HepG2 (cell line): ENCODE measurements at regions not wholly inside any gene's neighbourhood (a gene's known extent, or its start where the extent isn't known, plus 50 kb on each side); places are given as distances from the start of the nearest gene placed in this dataset.
A peak's percentile ranks its signal among the peaks of the same experiment; 100 is the strongest.

Source experiments
- ATAC-seq: fragments of 200-7000 bp; cut with Tn5 transposase; 3 replicates; pipeline ENCODE4 v1.9.1; 2020; ENCODE audit warnings: mild to moderate bottlenecking, moderate library complexity
- BruUV-seq: library from RNA; stranded (reverse); fragments of 400-500 nt; replicated peaks from 2 replicates; lab custom pipeline; 2021; lab: Mats Ljungman, UMichigan
- CTCF ChIA-PET: fragments of 300-600 bp; formaldehyde crosslinking; extraction: SDS; loops from one replicate; lab custom pipeline; 2021; ENCODE audit warnings: low total read pairs, inconsistent platforms, low intra/inter-chr PET ratio; lab: Yijun Ruan, JAX
- POLR2A ChIA-PET: fragments of 350-600 bp; sonication (Branson Sonifier 250); formaldehyde crosslinking; loops from one replicate; lab custom pipeline; 2020; ENCODE audit warnings: antibody characterized with exemption, inconsistent platforms; lab: Yijun Ruan, JAX
- DNase-seq: peaks from one replicate; pipeline ENCODE4 v3.0.0-alpha.2; 2015; ENCODE audit warnings: low spot score
- FAIRE-seq: peaks from 3 replicates; lab custom pipeline; 2011; peaks lifted over from hg19 to GRCh38; lab: Jason Lieb, UNC
- H2AFZ ChIP-seq: one replicate; pipeline ENCODE4 v1.6.1; 2011; ENCODE audit warnings: low read length, inconsistent platforms
- H3K27ac ChIP-seq: fragments of 300-600 bp; 3 replicates; pipeline ENCODE4 v1.8.0; 2011; ENCODE audit warnings: mixed run types, mild to moderate bottlenecking, mixed read lengths, low read length, inconsistent platforms; ENCODE audit not compliant: insufficient read depth; ENCODE audit errors: extremely low read length
- H3K27me3 ChIP-seq, 2 experiments: fragments of 200-600 bp in 1 of 2; 2 replicates in 1 of 2; 3 replicates in 1 of 2; pipeline versions ENCODE4 v1.6.0 to v1.8.0; 2011; ENCODE audit warnings: low read length in 2 of 2, mild to moderate bottlenecking in 2 of 2, moderate library complexity in 2 of 2, inconsistent platforms in 1 of 2; ENCODE audit not compliant: insufficient read depth in 2 of 2, control insufficient read depth in 1 of 2
- H3K36me3 ChIP-seq, 2 experiments: fragments of 200-600 bp in 1 of 2; replicated peaks in 1 of 2; 2 replicates in 1 of 2; 3 replicates in 1 of 2; pipeline versions ENCODE4 v1.5.1 to v1.8.0; 2011; ENCODE audit warnings: low read length in 2 of 2, inconsistent platforms in 1 of 2; ENCODE audit not compliant: insufficient read depth in 2 of 2, control insufficient read depth in 1 of 2
- H3K4me1 ChIP-seq: 2 replicates; pipeline ENCODE4 v1.5.1; 2012; ENCODE audit warnings: low read length, inconsistent platforms; ENCODE audit not compliant: insufficient read depth
- H3K4me2 ChIP-seq: 2 replicates; pipeline ENCODE4 v1.6.0; 2011; ENCODE audit warnings: low read depth, low read length, inconsistent platforms
- H3K4me3 ChIP-seq, 3 experiments: fragments of 200-600 bp in 1 of 3; sonication (generic), shearing (Covaris generic) in 1 of 3; replicated peaks in 1 of 3; 2 replicates each; pipeline ENCODE4 v1.5.1; 2011 to 2016; ENCODE audit warnings: low read length in 3 of 3, inconsistent platforms in 2 of 3, low read depth in 2 of 3, mild to moderate bottlenecking in 2 of 3, control low read depth in 1 of 3, mixed read lengths in 1 of 3; ENCODE audit not compliant: insufficient read depth in 1 of 3
- H3K79me2 ChIP-seq: one replicate; pipeline ENCODE4 v1.6.1; 2011; ENCODE audit warnings: low read length, inconsistent platforms; ENCODE audit not compliant: insufficient read depth
- H3K9ac ChIP-seq: 2 replicates; pipeline ENCODE4 v1.6.0; 2011; ENCODE audit warnings: mild to moderate bottlenecking, low read depth, low read length, inconsistent platforms; ENCODE audit not compliant: insufficient read depth
- H3K9me3 ChIP-seq: 2 replicates; pipeline ENCODE4 v1.5.1; 2012; ENCODE audit warnings: mild to moderate bottlenecking, low read length
- H4K20me1 ChIP-seq: 2 replicates; pipeline ENCODE4 v1.6.0; 2011; ENCODE audit warnings: inconsistent platforms, mild to moderate bottlenecking, low read length, moderate library complexity; ENCODE audit not compliant: insufficient read depth
- ATF7 ChIP-seq, 2 experiments: fragments of 450-650 bp in 1 of 2; sonication (generic) in 1 of 2; formaldehyde crosslinking in 1 of 2; IDR thresholded peaks; 2 replicates each; pipeline versions ENCODE4 v1.4.0 to v1.6.1; 2016 to 2020; ENCODE audit warnings: antibody characterized with exemption in 1 of 2, mild to moderate bottlenecking in 1 of 2, missing genetic modification reagents in 1 of 2
- CBFB ChIP-seq: sonication (generic); formaldehyde crosslinking; IDR thresholded peaks from 2 replicates; pipeline ENCODE4 v1.4.0; 2020; ENCODE audit warnings: missing genetic modification reagents
- GATAD2A ChIP-seq: IDR thresholded peaks from 2 replicates; pipeline ENCODE4 v1.6.1; 2016
- HNRNPK ChIP-seq: fragments of 200-400 bp; formaldehyde crosslinking; IDR thresholded peaks from 2 replicates; pipeline ENCODE4 v1.6.1; 2018; ENCODE audit warnings: low read length, low read depth, moderate library complexity, mild to moderate bottlenecking; ENCODE audit not compliant: poor library complexity, severe bottlenecking
- KLF13 ChIP-seq: sonication (generic); formaldehyde crosslinking; IDR thresholded peaks from 2 replicates; pipeline ENCODE4 v1.4.0; 2020; ENCODE audit warnings: mild to moderate bottlenecking, missing genetic modification reagents
- PRMT3 ChIP-seq: sonication (generic); formaldehyde crosslinking; IDR thresholded peaks from 2 replicates; pipeline ENCODE4 v1.8.1; 2022; ENCODE audit warnings: low read depth, mild to moderate bottlenecking, moderate library complexity, missing genetic modification reagents, borderline replicate concordance
- ZBTB7B ChIP-seq: sonication (generic); formaldehyde crosslinking; IDR thresholded peaks from 2 replicates; pipeline ENCODE4 v1.4.0; 2020; ENCODE audit warnings: missing genetic modification reagents
- ZNF17 ChIP-seq: sonication (generic); formaldehyde crosslinking; IDR thresholded peaks from 2 replicates; pipeline ENCODE4 v1.5.0; 2020; ENCODE audit warnings: mild to moderate bottlenecking, missing genetic modification reagents
- ZNF3 ChIP-seq: IDR thresholded peaks from 2 replicates; pipeline ENCODE4 v1.7.0; 2017; ENCODE audit warnings: inconsistent platforms
- ZNF326 ChIP-seq: sonication (generic); formaldehyde crosslinking; IDR thresholded peaks from 2 replicates; pipeline ENCODE4 v1.4.0; 2020; ENCODE audit warnings: missing genetic modification reagents, borderline replicate concordance
- ZNF781 ChIP-seq: sonication (generic); formaldehyde crosslinking; IDR thresholded peaks from 2 replicates; pipeline ENCODE4 v1.5.1; 2020; ENCODE audit warnings: borderline replicate concordance, mild to moderate bottlenecking, missing genetic modification reagents; ENCODE audit errors: not compliant biosample characterization
- WGBS: methylation state at CpG from one replicate; pipeline ENCODE4 v1.1.6; 2017; ENCODE audit warnings: low lambda C conversion rate; 5-methylcytosine and 5-hydroxymethylcytosine counted together
- in situ Hi-C: cut with HindIII; loops from 2 replicates; pipeline ENCODE4 v1.10.0; 2017; ENCODE audit warnings: low pct_unique_long_range_greater_than_20kb; ENCODE audit not compliant: extremely low pct_ligation_motif_present
- intact Hi-C: fragments of 100-400 bp; cut with micrococcal nuclease; formaldehyde crosslinking; loops from one replicate; pipeline ENCODE4 v1.10.0; 2022; ENCODE audit not compliant: unreplicated experiment
- TF ChIP-seq, protein P1 (sequence below): IDR thresholded peaks from 2 replicates; pipeline ENCODE4 v1.4.0; 2020; ENCODE audit warnings: mild to moderate bottlenecking, missing genetic modification reagents
- TF ChIP-seq, protein P2 (sequence below): sonication (generic); formaldehyde crosslinking; IDR thresholded peaks from 2 replicates; pipeline ENCODE4 v1.9.0; 2021; ENCODE audit warnings: missing genetic modification reagents, mild to moderate bottlenecking, borderline replicate concordance
- TF ChIP-seq, protein P3 (sequence below), 2 experiments: sonication (generic) in 1 of 2; formaldehyde crosslinking in 1 of 2; IDR thresholded peaks; 2 replicates each; pipeline versions ENCODE4 v1.5.1 to v1.6.1; 2011 to 2020; ENCODE audit warnings: borderline replicate concordance in 1 of 2, low read depth in 1 of 2, low read length in 1 of 2, mild to moderate bottlenecking in 1 of 2, missing genetic modification reagents in 1 of 2, moderate library complexity in 1 of 2
- TF ChIP-seq, protein P4 (sequence below): sonication (generic); formaldehyde crosslinking; IDR thresholded peaks from 2 replicates; pipeline ENCODE4 v1.4.0; 2020; ENCODE audit warnings: mild to moderate bottlenecking, missing genetic modification reagents

DNA sequence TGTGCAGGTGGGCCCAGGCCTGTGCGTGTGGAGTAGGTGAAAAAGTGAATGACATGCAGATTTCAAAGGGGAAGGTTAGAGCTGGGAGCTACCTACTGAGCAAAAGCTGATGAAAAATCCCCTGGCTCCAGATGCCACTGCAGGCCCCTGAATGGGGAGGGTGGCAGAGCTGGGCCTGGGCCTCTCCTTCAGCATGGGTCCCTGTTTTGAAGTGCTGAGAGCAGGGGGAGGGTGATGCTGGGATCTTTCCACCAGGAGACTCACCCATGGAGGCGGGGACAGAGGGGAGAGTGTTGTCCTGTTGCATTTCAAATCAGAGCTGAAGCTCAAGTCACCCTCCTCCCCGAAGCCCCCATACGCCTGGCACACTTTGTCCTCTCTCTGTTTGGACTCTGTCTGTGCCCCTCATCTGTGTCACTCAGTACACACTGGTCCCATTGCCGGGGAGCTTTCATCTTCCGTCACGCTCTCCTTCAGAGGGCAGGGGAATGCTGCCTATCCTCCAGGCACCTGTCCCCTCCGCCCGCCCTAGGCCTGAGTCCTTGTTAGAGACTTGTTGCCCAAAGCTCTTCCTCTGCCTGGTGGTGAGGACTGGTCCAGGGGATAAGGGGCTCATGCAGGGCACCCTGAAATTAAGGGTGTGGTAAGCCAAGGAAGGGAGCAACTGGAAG, 206.6 kb downstream of the HAUS1 start:
- TF ChIP-seq HNRNPK (no peak), CBFB (CRISPR knock-in tag) (no peak), ZNF781 (CRISPR knock-in tag) (no peak), PRMT3 (no peak), ZBTB7B (CRISPR knock-in tag) (no peak), GATAD2A (CRISPR knock-in tag) (no peak), ZNF3 (CRISPR knock-in tag) (no peak), ZNF326 (CRISPR knock-in tag) (no peak), ZNF17 (CRISPR knock-in tag) (no peak), ATF7 (IDR thresholded peaks at IDR 0.05) (no peak), ATF7 (CRISPR knock-in tag; IDR thresholded peaks at IDR 0.05) (no peak), KLF13 (CRISPR knock-in tag) (no peak)
- TF ChIP-seq, protein P1, sequence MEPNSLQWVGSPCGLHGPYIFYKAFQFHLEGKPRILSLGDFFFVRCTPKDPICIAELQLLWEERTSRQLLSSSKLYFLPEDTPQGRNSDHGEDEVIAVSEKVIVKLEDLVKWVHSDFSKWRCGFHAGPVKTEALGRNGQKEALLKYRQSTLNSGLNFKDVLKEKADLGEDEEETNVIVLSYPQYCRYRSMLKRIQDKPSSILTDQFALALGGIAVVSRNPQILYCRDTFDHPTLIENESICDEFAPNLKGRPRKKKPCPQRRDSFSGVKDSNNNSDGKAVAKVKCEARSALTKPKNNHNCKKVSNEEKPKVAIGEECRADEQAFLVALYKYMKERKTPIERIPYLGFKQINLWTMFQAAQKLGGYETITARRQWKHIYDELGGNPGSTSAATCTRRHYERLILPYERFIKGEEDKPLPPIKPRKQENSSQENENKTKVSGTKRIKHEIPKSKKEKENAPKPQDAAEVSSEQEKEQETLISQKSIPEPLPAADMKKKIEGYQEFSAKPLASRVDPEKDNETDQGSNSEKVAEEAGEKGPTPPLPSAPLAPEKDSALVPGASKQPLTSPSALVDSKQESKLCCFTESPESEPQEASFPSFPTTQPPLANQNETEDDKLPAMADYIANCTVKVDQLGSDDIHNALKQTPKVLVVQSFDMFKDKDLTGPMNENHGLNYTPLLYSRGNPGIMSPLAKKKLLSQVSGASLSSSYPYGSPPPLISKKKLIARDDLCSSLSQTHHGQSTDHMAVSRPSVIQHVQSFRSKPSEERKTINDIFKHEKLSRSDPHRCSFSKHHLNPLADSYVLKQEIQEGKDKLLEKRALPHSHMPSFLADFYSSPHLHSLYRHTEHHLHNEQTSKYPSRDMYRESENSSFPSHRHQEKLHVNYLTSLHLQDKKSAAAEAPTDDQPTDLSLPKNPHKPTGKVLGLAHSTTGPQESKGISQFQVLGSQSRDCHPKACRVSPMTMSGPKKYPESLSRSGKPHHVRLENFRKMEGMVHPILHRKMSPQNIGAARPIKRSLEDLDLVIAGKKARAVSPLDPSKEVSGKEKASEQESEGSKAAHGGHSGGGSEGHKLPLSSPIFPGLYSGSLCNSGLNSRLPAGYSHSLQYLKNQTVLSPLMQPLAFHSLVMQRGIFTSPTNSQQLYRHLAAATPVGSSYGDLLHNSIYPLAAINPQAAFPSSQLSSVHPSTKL (CRISPR knock-in tag): no peak
- TF ChIP-seq, protein P2, sequence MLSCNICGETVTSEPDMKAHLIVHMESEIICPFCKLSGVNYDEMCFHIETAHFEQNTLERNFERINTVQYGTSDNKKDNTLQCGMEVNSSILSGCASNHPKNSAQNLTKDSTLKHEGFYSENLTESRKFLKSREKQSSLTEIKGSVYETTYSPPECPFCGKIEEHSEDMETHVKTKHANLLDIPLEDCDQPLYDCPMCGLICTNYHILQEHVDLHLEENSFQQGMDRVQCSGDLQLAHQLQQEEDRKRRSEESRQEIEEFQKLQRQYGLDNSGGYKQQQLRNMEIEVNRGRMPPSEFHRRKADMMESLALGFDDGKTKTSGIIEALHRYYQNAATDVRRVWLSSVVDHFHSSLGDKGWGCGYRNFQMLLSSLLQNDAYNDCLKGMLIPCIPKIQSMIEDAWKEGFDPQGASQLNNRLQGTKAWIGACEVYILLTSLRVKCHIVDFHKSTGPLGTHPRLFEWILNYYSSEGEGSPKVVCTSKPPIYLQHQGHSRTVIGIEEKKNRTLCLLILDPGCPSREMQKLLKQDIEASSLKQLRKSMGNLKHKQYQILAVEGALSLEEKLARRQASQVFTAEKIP (CRISPR knock-in tag): no peak
- TF ChIP-seq, protein P3, sequence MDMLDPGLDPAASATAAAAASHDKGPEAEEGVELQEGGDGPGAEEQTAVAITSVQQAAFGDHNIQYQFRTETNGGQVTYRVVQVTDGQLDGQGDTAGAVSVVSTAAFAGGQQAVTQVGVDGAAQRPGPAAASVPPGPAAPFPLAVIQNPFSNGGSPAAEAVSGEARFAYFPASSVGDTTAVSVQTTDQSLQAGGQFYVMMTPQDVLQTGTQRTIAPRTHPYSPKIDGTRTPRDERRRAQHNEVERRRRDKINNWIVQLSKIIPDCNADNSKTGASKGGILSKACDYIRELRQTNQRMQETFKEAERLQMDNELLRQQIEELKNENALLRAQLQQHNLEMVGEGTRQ (IDR thresholded peaks at IDR 0.05; ENCODE audit: low read depth, low read length): no peak
- TF ChIP-seq, protein P3 (CRISPR knock-in tag; IDR thresholded peaks at IDR 0.05; ENCODE audit: borderline replicate concordance): no peak
- TF ChIP-seq, protein P4, sequence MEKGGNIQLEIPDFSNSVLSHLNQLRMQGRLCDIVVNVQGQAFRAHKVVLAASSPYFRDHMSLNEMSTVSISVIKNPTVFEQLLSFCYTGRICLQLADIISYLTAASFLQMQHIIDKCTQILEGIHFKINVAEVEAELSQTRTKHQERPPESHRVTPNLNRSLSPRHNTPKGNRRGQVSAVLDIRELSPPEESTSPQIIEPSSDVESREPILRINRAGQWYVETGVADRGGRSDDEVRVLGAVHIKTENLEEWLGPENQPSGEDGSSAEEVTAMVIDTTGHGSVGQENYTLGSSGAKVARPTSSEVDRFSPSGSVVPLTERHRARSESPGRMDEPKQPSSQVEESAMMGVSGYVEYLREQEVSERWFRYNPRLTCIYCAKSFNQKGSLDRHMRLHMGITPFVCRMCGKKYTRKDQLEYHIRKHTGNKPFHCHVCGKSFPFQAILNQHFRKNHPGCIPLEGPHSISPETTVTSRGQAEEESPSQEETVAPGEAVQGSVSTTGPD (CRISPR knock-in tag): no peak
- TF ChIP-seq, all 625 proteins: peak for 0
- H4K20me1 ChIP-seq: no peaks in the 10 kb centered on the region
- in situ Hi-C loops: no loop called here
- peak; percentile 46 for ATAC-seq
- H3K27ac ChIP-seq: no peak overlapping the region
- H3K9ac ChIP-seq: no peak overlapping the region
- no peak overlapping the region for H2AFZ ChIP-seq
- no peak for FAIRE-seq
- H3K27me3 ChIP-seq: peaks cover 0 to 12% of the 10 kb centered on the region in 2 experiments; a peak in 2 of 5 replicates
- DNase-seq: no peak
- ChIA-PET CTCF (no interaction called here), POLR2A (no interaction called here)
- H3K36me3 ChIP-seq: no peaks in the 10 kb centered on the region
- no peaks in the 10 kb centered on the region for H3K4me1 ChIP-seq
- intact Hi-C loops: no loop called here
- BruUV-seq: no TSS peak
- H3K4me2 ChIP-seq: no peak overlapping the region
- no peak overlapping the region for H3K4me3 ChIP-seq
- H3K9me3 ChIP-seq: no peaks in the 10 kb centered on the region
- 33% methylated on average over 6 of the region's 9 CpGs for WGBS
- no peaks in the 10 kb centered on the region for H3K79me2 ChIP-seq
